HepG2 (cell line): ENCODE measurements at regions not wholly inside any gene's neighbourhood (a gene's known extent, or its start where the extent isn't known, plus 50 kb on each side); places are given as distances from the start of the nearest gene placed in this dataset.

Source experiments
- ATAC-seq: fragments of 200-7000 bp; cut with Tn5 transposase; 3 replicates; pipeline ENCODE4 v1.9.1; 2020; ENCODE audit warnings: mild to moderate bottlenecking, moderate library complexity
- BruUV-seq: library from RNA; stranded (reverse); fragments of 400-500 nt; replicated peaks from 2 replicates; lab custom pipeline; 2021; lab: Mats Ljungman, UMichigan
- CTCF ChIA-PET: fragments of 300-600 bp; formaldehyde crosslinking; extraction: SDS; loops from one replicate; lab custom pipeline; 2021; ENCODE audit warnings: low total read pairs, inconsistent platforms, low intra/inter-chr PET ratio; lab: Yijun Ruan, JAX
- POLR2A ChIA-PET: fragments of 350-600 bp; sonication (Branson Sonifier 250); formaldehyde crosslinking; loops from one replicate; lab custom pipeline; 2020; ENCODE audit warnings: antibody characterized with exemption, inconsistent platforms; lab: Yijun Ruan, JAX
- DNase-seq: peaks from one replicate; pipeline ENCODE4 v3.0.0-alpha.2; 2015; ENCODE audit warnings: low spot score
- FAIRE-seq: peaks from 3 replicates; lab custom pipeline; 2011; peaks lifted over from hg19 to GRCh38; lab: Jason Lieb, UNC
- H2AFZ ChIP-seq: one replicate; pipeline ENCODE4 v1.6.1; 2011; ENCODE audit warnings: low read length, inconsistent platforms
- H3K27ac ChIP-seq: fragments of 300-600 bp; 3 replicates; pipeline ENCODE4 v1.8.0; 2011; ENCODE audit warnings: mixed run types, mild to moderate bottlenecking, mixed read lengths, low read length, inconsistent platforms; ENCODE audit not compliant: insufficient read depth; ENCODE audit errors: extremely low read length
- H3K27me3 ChIP-seq, 2 experiments: fragments of 200-600 bp in 1 of 2; 2 replicates in 1 of 2; 3 replicates in 1 of 2; pipeline versions ENCODE4 v1.6.0 to v1.8.0; 2011; ENCODE audit warnings: low read length in 2 of 2, mild to moderate bottlenecking in 2 of 2, moderate library complexity in 2 of 2, inconsistent platforms in 1 of 2; ENCODE audit not compliant: insufficient read depth in 2 of 2, control insufficient read depth in 1 of 2
- H3K36me3 ChIP-seq, 2 experiments: fragments of 200-600 bp in 1 of 2; replicated peaks in 1 of 2; 2 replicates in 1 of 2; 3 replicates in 1 of 2; pipeline versions ENCODE4 v1.5.1 to v1.8.0; 2011; ENCODE audit warnings: low read length in 2 of 2, inconsistent platforms in 1 of 2; ENCODE audit not compliant: insufficient read depth in 2 of 2, control insufficient read depth in 1 of 2
- H3K4me1 ChIP-seq: 2 replicates; pipeline ENCODE4 v1.5.1; 2012; ENCODE audit warnings: low read length, inconsistent platforms; ENCODE audit not compliant: insufficient read depth
- H3K4me2 ChIP-seq: 2 replicates; pipeline ENCODE4 v1.6.0; 2011; ENCODE audit warnings: low read depth, low read length, inconsistent platforms
- H3K4me3 ChIP-seq, 3 experiments: fragments of 200-600 bp in 1 of 3; sonication (generic), shearing (Covaris generic) in 1 of 3; replicated peaks in 1 of 3; 2 replicates each; pipeline ENCODE4 v1.5.1; 2011 to 2016; ENCODE audit warnings: low read length in 3 of 3, inconsistent platforms in 2 of 3, low read depth in 2 of 3, mild to moderate bottlenecking in 2 of 3, control low read depth in 1 of 3, mixed read lengths in 1 of 3; ENCODE audit not compliant: insufficient read depth in 1 of 3
- H3K79me2 ChIP-seq: one replicate; pipeline ENCODE4 v1.6.1; 2011; ENCODE audit warnings: low read length, inconsistent platforms; ENCODE audit not compliant: insufficient read depth
- H3K9ac ChIP-seq: 2 replicates; pipeline ENCODE4 v1.6.0; 2011; ENCODE audit warnings: mild to moderate bottlenecking, low read depth, low read length, inconsistent platforms; ENCODE audit not compliant: insufficient read depth
- H3K9me3 ChIP-seq: 2 replicates; pipeline ENCODE4 v1.5.1; 2012; ENCODE audit warnings: mild to moderate bottlenecking, low read length
- H4K20me1 ChIP-seq: 2 replicates; pipeline ENCODE4 v1.6.0; 2011; ENCODE audit warnings: inconsistent platforms, mild to moderate bottlenecking, low read length, moderate library complexity; ENCODE audit not compliant: insufficient read depth
- PCBP2 ChIP-seq: fragments of 200-400 bp; formaldehyde crosslinking; optimal IDR thresholded peaks from 2 replicates; pipeline ENCODE3; 2018; ENCODE audit warnings: low read length, low read depth; ENCODE audit not compliant: poor library complexity, severe bottlenecking
- PLRG1 ChIP-seq: fragments of 450-650 bp; conservative IDR thresholded peaks from 2 replicates; pipeline ENCODE4 v1.6.1; 2016
- SOX6 ChIP-seq, 2 experiments: fragments of 450-650 bp in 1 of 2; sonication (generic) in 1 of 2; formaldehyde crosslinking in 1 of 2; IDR thresholded peaks; 2 replicates each; pipeline versions ENCODE4 v1.4.0 to v1.6.1; 2017 to 2020; ENCODE audit warnings: antibody characterized with exemption in 1 of 2, mild to moderate bottlenecking in 1 of 2, missing genetic modification reagents in 1 of 2
- ZBTB39 ChIP-seq: sonication (generic); formaldehyde crosslinking; IDR thresholded peaks from 2 replicates; pipeline ENCODE4 v1.5.0; 2020; ENCODE audit warnings: missing genetic modification reagents
- ZBTB8A ChIP-seq: sonication (generic); formaldehyde crosslinking; IDR thresholded peaks from 2 replicates; pipeline ENCODE4 v1.4.0; 2020; ENCODE audit warnings: mild to moderate bottlenecking, low read depth, missing genetic modification reagents, borderline replicate concordance
- ZHX2 ChIP-seq, 2 experiments: sonication (generic) in 1 of 2; formaldehyde crosslinking in 1 of 2; IDR thresholded peaks; 2 replicates each; pipeline versions ENCODE4 v1.6.1 to v1.9.0; 2014 to 2022; ENCODE audit warnings: antibody characterized with exemption in 1 of 2, borderline replicate concordance in 1 of 2, inconsistent platforms in 1 of 2, low read depth in 1 of 2, missing genetic modification reagents in 1 of 2
- WGBS: methylation state at CpG from one replicate; pipeline ENCODE4 v1.1.6; 2017; ENCODE audit warnings: low lambda C conversion rate; 5-methylcytosine and 5-hydroxymethylcytosine counted together
- in situ Hi-C: cut with HindIII; loops from 2 replicates; pipeline ENCODE4 v1.10.0; 2017; ENCODE audit warnings: low pct_unique_long_range_greater_than_20kb; ENCODE audit not compliant: extremely low pct_ligation_motif_present
- intact Hi-C: fragments of 100-400 bp; cut with micrococcal nuclease; formaldehyde crosslinking; loops from one replicate; pipeline ENCODE4 v1.10.0; 2022; ENCODE audit not compliant: unreplicated experiment
- TF ChIP-seq, protein P1 (sequence below): sonication (generic); formaldehyde crosslinking; IDR thresholded peaks from 2 replicates; pipeline ENCODE4 v1.5.0; 2020; ENCODE audit warnings: missing genetic modification reagents

DNA sequence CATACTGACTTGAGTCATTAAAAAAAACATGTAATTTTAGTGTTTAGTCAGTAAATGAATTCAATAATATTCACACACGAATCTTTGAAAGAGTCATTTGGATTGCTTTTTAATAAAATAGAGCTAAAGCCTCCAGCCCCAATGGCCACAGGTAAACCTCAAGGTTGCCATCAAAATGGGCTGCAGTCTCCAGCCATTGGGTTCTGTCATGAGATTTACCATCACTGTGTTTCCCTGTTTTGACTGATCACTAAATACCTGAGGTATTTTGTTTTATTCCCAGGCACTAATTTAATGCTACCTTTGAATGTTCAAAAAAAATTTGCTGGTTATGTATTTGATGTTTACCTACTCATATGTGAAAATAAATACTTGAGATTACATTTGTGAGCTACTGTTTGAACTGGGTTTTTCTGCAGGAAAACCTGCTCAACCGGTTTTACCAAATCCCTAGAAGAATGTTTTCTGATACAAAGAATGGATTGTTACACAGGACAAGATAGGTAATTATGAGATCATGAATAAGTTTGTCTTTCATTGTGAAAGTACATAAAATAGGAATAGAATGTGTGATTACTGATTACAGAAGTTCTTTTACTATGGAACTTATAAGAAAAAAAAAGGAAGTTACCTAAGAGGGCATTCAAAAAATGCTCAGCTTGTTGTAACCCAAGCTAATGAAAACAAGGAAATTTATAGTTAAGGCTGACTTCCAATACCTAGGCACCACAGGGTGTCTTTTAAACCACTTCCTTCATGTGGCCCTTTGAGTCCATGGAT lies 391.3 kb downstream of the EFNB2 start:
- Histone ChIP-seq H2AFZ (no peak overlapping the region), H3K9me3 (no peaks in the 10 kb centered on the region), H3K4me3 (no peak overlapping the region), H4K20me1 (no peaks in the 10 kb centered on the region), H3K36me3 (no peaks in the 10 kb centered on the region), H3K4me2 (no peak overlapping the region), H3K27me3 (no peaks in the 10 kb centered on the region), H3K9ac (no peak overlapping the region), H3K27ac (no peak overlapping the region), H3K4me1 (no peaks in the 10 kb centered on the region), H3K79me2 (no peaks in the 10 kb centered on the region)
- TF ChIP-seq ZBTB8A (CRISPR knock-in tag) (no peak), PCBP2 (no peak), SOX6 (IDR thresholded peaks at IDR 0.05) (no peak), SOX6 (CRISPR knock-in tag; IDR thresholded peaks at IDR 0.05) (no peak), ZBTB39 (CRISPR knock-in tag) (no peak), ZHX2 (IDR thresholded peaks at IDR 0.05; ENCODE audit: low read depth) (no peak), ZHX2 (CRISPR knock-in tag; IDR thresholded peaks at IDR 0.05; ENCODE audit: borderline replicate concordance) (no peak), PLRG1 (no peak)
- TF ChIP-seq, protein P1, sequence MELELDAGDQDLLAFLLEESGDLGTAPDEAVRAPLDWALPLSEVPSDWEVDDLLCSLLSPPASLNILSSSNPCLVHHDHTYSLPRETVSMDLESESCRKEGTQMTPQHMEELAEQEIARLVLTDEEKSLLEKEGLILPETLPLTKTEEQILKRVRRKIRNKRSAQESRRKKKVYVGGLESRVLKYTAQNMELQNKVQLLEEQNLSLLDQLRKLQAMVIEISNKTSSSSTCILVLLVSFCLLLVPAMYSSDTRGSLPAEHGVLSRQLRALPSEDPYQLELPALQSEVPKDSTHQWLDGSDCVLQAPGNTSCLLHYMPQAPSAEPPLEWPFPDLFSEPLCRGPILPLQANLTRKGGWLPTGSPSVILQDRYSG (CRISPR knock-in tag), result no peak
- in situ Hi-C loops, result no loop called here
- BruUV-seq, result no TSS peak
- POLR2A ChIA-PET, result no interaction called here
- CTCF ChIA-PET, result no interaction called here
- no peak for ATAC-seq
- intact Hi-C loops, result no loop called here
- DNase-seq, result no peak
- 0% methylated on average over 2 of the region's 2 CpGs for WGBS
- no peak for FAIRE-seq
